Calu3 (cell line): ENCODE measurements at regions not wholly inside any gene's neighbourhood (a gene's known extent, or its start where the extent isn't known, plus 50 kb on each side); places are given as distances from the start of the nearest gene placed in this dataset.

ENCODE experiments used
- BruUV-seq: library from RNA; stranded (reverse); fragments of 400-500 nt; replicated peaks from 2 replicates; lab custom pipeline; 2021; lab: Mats Ljungman, UMichigan
- CTCF ChIA-PET: fragments of 300-600 bp; sonication (Branson Sonifier 250); formaldehyde crosslinking; loops from one replicate; lab custom pipeline; 2022; ENCODE audit warnings: antibody characterized with exemption; lab: Charles Lee
- DNase-seq: peaks from one replicate; pipeline ENCODE4 v3.0.0; 2022
- H3K27ac Mint-ChIP-seq: one replicate; pipeline ENCODE4 v1.8.0; 2022; ENCODE audit warnings: mixed read lengths; ENCODE audit not compliant: unreplicated experiment
- H3K27me3 Mint-ChIP-seq: one replicate; pipeline ENCODE4 v1.8.0; 2022; ENCODE audit warnings: mixed read lengths; ENCODE audit not compliant: unreplicated experiment
- H3K36me3 Mint-ChIP-seq: one replicate; pipeline ENCODE4 v1.8.0; 2022; ENCODE audit warnings: mild to moderate bottlenecking, moderate library complexity, mixed read lengths; ENCODE audit not compliant: insufficient read depth, unreplicated experiment
- H3K4me1 Mint-ChIP-seq: one replicate; pipeline ENCODE4 v1.8.0; 2022; ENCODE audit warnings: mild to moderate bottlenecking, low read depth, mixed read lengths; ENCODE audit not compliant: unreplicated experiment
- H3K4me3 Mint-ChIP-seq: one replicate; pipeline ENCODE4 v1.8.0; 2022; ENCODE audit warnings: mild to moderate bottlenecking, low read depth, moderate library complexity, mixed read lengths; ENCODE audit not compliant: unreplicated experiment
- H3K9me3 Mint-ChIP-seq: one replicate; pipeline ENCODE4 v1.8.0; 2022; ENCODE audit warnings: low read depth, mixed read lengths; ENCODE audit not compliant: unreplicated experiment
- CTCF ChIP-seq: fragments of 200-600 bp; IDR thresholded peaks from one replicate; pipeline ENCODE4 v1.8.0; 2022; ENCODE audit warnings: antibody characterized with exemption; ENCODE audit not compliant: unreplicated experiment
- intact Hi-C: fragments of 100-400 bp; cut with micrococcal nuclease; formaldehyde crosslinking; loops from one replicate; pipeline ENCODE4 v1.10.0; 2022; ENCODE audit not compliant: unreplicated experiment

GRCh38 chr2:65599693-65600092, 167.3 kb upstream of the SPRED2 start:
- Mint-ChIP-seq H3K4me1 (no peaks in the 10 kb centered on the region), H3K27me3 (no peaks in the 10 kb centered on the region), H3K27ac (no peak overlapping the region), H3K4me3 (no peak overlapping the region), H3K9me3 (no peaks in the 10 kb centered on the region), H3K36me3 (no peaks in the 10 kb centered on the region)
- CTCF ChIA-PET: no interaction called here
- TF ChIP-seq CTCF: no peak
- intact Hi-C loops: no loop called here
- DNase-seq: no peak
- no TSS peak for BruUV-seq

DNA sequence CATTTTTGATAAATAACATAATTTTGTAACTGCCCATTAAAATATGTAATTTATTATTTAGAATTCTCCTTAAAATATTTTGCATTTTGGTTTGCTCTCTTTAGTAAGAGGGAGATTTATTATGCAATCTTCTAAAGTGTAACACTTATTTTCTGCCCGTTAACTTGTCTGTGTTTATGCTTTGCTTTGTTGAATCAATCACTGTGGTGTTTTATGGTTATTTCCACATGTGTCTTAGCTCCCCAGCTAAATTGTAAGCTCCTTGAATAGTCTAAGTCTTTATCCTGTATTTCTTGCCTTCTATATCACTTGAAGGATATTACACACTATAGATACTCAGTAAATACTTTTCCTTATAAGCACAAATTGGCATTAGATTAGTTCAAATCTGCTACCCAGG, 166.6 kb upstream of the SPRED2 start:
- Mint-ChIP-seq H3K4me3 (no peak overlapping the region), H3K27ac (no peak overlapping the region), H3K9me3 (no peaks in the 10 kb centered on the region), H3K4me1 (no peaks in the 10 kb centered on the region), H3K36me3 (no peaks in the 10 kb centered on the region), H3K27me3 (no peaks in the 10 kb centered on the region)
- BruUV-seq: no TSS peak
- TF ChIP-seq CTCF: no peak
- intact Hi-C loops: no loop called here
- no peak for DNase-seq
- CTCF ChIA-PET: no interaction called here

DNA sequence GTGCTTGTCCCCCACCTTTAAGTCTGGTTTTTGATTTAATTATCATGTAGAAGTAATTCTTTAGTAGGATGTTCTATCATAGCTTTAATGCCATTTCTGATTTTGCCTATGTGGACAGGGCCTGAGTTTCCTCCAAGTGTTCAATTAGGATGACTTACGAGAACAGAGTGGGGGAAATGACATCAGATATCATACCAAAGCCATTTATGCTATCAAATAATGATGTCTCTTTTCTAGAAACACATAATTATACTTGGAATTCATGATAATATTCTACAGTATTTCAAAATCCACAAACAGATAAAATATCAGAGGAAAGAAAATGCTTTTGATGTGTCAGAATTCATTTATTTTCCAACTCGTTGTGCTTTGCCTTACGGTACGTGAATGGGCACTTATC, 165.9 kb upstream of the SPRED2 start:
- no TSS peak for BruUV-seq
- DNase-seq: no peak
- no peak for TF ChIP-seq CTCF
- Mint-ChIP-seq H3K27ac (no peak overlapping the region), H3K36me3 (no peaks in the 10 kb centered on the region), H3K9me3 (no peaks in the 10 kb centered on the region), H3K4me3 (no peak overlapping the region), H3K4me1 (no peaks in the 10 kb centered on the region), H3K27me3 (no peaks in the 10 kb centered on the region)
- intact Hi-C loops: no loop called here
- CTCF ChIA-PET: no interaction called here

GRCh38 chr2:65595630-65596029, 163.2 kb upstream of the SPRED2 start:
- BruUV-seq: no TSS peak
- Mint-ChIP-seq H3K9me3 (no peaks in the 10 kb centered on the region), H3K36me3 (no peaks in the 10 kb centered on the region), H3K4me1 (no peaks in the 10 kb centered on the region), H3K27ac (no peak overlapping the region), H3K4me3 (no peak overlapping the region), H3K27me3 (no peaks in the 10 kb centered on the region)
- no peak for DNase-seq
- CTCF ChIA-PET: no interaction called here
- intact Hi-C loops: no loop called here
- TF ChIP-seq CTCF: no peak

GRCh38 chr2:65594150-65594549, 161.8 kb upstream of the SPRED2 start:
- Mint-ChIP-seq H3K9me3 (no peaks in the 10 kb centered on the region), H3K4me1 (no peaks in the 10 kb centered on the region), H3K36me3 (no peaks in the 10 kb centered on the region), H3K27me3 (no peaks in the 10 kb centered on the region), H3K4me3 (no peak overlapping the region), H3K27ac (no peak overlapping the region)
- intact Hi-C loops: no loop called here
- CTCF ChIA-PET: no interaction called here
- no TSS peak for BruUV-seq
- TF ChIP-seq CTCF: no peak
- no peak for DNase-seq
